Left ventricle myocardium superior (tissue), 1 donor: ENCODE measurements at regions not wholly inside any gene's neighbourhood (a gene's known extent, or its start where the extent isn't known, plus 50 kb on each side); places are given as distances from the start of the nearest gene placed in this dataset.
A peak's percentile ranks its signal among the peaks of the same experiment; 100 is the strongest.

Source experiments
- ATAC-seq: fragments of 200-7000 bp; cut with Tn5 transposase; one replicate; pipeline ENCODE4 v1.9.1; 2020; ENCODE audit warnings: mild to moderate bottlenecking, moderate library complexity
- DNase-seq: peaks from one replicate; pipeline ENCODE4 v3.0.0-alpha.2; 2020
- intact Hi-C: fragments of 100-400 bp; cut with micrococcal nuclease; formaldehyde crosslinking; loops from one replicate; pipeline ENCODE4 v1.11.0; 2022
- donor health status: DM: no; HTN: yes; CAD: no; lungs with severe emphysema.

- DNase-seq (no peak), ATAC-seq (no peak)
- intact Hi-C loops: no loop called here
Measured at GRCh38 chr6:156620331-156620730, 156.8 kb upstream of the ARID1B start.

GRCh38 chr6:156618600-156619205, 158.5 kb upstream of the ARID1B start:
- intact Hi-C loops: no loop called here
- ATAC-seq: no peak
- DNase-seq: no peak

GRCh38 chr6:156617941-156618340, 159.2 kb upstream of the ARID1B start:
- DNase-seq (no peak), ATAC-seq (no peak)
- intact Hi-C loops: no loop called here

DNA sequence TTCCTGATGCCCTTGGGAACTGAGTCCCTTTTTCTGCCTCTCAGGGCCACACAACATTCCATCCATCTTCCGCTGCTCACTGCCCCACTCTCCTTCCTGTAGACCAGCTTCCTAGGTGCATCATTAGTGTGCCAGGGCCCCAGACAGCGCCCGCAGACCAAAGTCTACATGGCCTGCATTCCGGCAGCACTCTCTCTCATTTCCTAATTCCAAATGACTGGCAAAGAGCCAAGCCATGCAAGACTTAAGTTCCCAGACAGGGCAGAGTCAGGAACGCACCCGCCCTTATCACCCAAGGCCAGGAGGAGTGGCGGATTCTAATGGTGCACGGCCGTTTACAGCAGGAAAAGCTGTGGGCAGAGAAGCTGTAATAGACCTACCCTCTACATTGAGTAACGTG, 159.8 kb upstream of the ARID1B start:
- ATAC-seq: no peak
- DNase-seq: no peak
- intact Hi-C loops: no loop called here

DNA sequence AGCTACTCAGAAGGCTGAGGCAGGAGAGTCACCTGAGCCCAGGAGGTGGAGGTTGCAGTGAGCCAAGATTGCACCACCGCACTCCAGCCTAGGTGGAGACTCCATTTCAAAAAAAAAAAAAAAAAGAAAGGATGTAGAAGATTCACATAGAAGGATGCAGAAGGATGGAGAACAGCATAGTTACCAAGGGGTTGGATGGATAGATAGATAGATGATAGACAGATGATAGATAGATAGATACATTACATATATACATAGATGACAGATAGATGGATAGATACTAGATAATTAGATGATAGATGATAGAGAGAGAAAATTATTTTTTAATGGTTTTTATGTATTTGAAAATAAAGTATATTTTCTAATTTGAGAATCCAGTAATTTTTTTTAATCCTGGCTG, 160.7 kb upstream of the ARID1B start:
- intact Hi-C loops: no loop called here
- DNase-seq: no peak
- no peak for ATAC-seq

GRCh38 chr6:156613996-156614395, 163.2 kb upstream of the ARID1B start:
- DNase-seq (no peak), ATAC-seq (no peak)
- intact Hi-C loops: no loop called here

- DNase-seq (no peak), ATAC-seq (no peak)
- intact Hi-C loops: no loop called here
Measured at GRCh38 chr6:156612361-156612760, 164.8 kb upstream of the ARID1B start.

DNA sequence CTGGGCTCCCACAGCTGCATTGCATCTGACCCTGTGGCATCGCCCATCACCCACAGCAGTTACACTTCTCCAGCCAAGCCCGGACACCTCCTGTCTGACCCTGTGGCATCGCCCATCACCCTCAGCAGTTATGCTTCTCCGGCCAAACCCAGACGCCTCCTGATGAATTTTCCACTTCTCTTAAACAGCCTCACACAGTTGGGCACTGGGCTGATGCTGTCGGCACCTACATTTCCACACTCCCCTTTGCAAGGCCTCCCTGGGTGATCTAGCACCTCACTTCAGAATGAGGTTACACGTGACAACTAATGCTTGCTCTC, 175.2 kb upstream of the ARID1B start:
- intact Hi-C loops: no loop called here
- ATAC-seq (no peak), DNase-seq (no peak)

DNA sequence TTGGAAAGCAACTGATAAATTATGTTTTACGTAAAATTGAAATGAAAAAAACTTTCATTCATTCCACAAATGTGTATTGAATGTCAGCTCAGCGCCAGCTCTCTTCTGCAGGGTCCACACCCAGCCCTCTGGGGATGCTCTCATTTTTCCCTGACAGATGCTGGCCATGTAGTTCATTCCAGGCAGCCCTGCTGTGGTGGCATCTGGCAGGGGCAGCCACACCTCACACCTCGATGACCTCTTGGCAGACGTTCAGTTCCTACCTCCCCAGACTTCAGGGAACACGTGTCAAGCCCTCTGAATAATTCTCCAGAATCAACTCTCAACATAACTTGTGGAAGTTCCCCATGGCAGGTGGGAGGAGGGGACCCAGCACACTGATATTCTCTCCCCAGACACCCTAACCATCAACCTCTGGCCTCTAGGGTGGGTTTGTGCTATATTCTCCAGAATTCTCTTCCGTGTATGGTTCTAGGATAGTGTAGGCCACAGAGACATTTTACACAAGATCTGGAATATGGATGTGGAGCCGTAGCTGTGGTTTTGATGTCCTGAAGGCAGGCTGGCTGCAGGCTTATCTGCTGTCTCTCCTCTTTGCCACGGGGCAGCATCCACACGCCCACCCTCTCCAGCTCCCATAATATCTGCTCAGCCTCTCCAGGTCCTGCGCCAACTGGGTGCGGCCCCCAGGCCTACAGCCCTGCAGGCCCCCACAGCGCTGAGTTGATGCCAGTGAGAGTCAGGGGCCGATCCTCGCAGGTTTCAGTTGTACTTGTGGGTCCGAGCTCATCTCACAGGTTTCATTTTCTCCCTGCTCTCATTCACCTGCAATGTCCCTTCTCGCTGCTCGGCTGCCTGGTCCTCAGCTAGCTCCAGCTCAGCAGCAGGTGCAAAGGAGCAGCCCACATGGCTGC, 175.8 kb upstream of the ARID1B start:
- DNase-seq (no peak), ATAC-seq (peak; percentile 35)
- intact Hi-C loops: no loop called here

DNA sequence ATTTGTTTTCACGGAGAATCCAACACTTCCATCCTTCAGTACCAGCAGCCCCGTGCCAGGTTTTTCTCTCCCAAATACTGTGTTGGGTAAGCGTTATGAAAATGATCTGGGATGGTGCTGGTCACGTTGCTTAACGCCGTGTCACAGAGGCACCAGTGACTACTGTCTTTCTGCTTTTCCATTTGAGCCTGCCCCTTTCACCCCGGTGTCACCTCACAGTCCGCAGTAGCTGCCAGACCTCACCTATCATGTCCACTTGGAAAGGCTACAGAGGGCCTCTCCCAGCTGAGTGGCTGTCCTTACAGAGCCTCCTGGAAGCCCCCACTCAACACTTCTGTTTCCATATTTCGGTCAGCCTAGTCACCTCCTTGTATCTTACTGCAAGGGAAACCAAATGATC, 176.5 kb upstream of the ARID1B start:
- no peak for DNase-seq
- intact Hi-C loops: no loop called here

DNA sequence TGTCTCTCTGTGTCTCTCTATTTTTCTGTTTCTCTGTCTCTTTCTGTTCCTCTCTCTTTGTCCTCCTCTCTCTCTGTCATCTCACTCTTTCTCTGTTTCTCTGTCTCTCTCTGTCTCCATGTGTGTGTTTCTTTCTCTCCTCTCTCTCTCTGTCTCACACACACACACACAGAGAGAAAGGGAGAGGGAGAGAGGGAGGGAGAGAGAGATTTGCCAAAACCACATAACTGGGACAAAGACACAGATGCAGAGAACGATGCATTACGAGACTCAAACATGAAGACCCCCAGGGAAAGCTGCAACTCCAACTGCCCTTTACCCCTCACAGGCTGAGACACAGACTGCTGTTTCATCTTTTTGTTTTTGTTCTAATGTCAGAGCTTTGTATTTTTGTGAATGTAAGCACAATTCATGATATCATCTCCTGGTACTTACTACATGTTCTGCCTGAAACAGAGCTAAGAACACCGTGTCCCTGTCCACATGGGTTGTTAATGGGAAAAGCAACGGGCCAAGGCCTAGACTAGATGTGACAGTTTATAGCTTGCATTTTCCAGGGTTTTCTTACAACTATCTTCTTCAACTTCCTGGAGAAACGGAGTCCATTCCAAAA, 177.1 kb upstream of the ARID1B start:
- DNase-seq: no peak
- intact Hi-C loops: no loop called here
- ATAC-seq: peak; percentile 96

More for the DNA sequence above, 176.5 kb upstream of the ARID1B start:
- ATAC-seq: peak; percentile 38

GRCh38 chr6:156599366-156599765, 177.8 kb upstream of the ARID1B start:
- ATAC-seq (no peak), DNase-seq (no peak)
- intact Hi-C loops: no loop called here

DNA sequence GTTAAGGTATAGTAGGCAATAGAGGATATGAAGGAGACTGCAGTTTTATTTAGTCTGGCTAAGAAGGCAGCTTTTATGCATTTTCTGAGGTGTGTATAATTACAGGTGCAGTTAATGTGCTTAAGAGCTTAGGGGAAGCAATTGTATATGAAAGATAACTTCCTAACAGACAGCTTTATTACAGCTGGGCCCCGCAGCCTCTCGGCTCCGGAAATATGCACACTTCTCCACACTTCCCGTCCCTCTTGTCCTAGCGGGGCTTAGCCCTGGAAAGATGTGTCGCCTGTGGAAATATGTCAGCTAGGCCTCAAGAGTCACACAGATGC, 178.4 kb upstream of the ARID1B start:
- DNase-seq: no peak
- ATAC-seq: no peak
- intact Hi-C loops: no loop called here

GRCh38 chr6:156598071-156598854, 178.9 kb upstream of the ARID1B start:
- ATAC-seq (no peak), DNase-seq (no peak)
- intact Hi-C loops: no loop called here

- intact Hi-C loops: no loop called here
- ATAC-seq (no peak), DNase-seq (no peak)
Measured at GRCh38 chr6:156597095-156597494, 180.1 kb upstream of the ARID1B start.

GRCh38 chr6:156595476-156595875, 181.7 kb upstream of the ARID1B start:
- ATAC-seq (no peak), DNase-seq (no peak)
- intact Hi-C loops: no loop called here

DNA sequence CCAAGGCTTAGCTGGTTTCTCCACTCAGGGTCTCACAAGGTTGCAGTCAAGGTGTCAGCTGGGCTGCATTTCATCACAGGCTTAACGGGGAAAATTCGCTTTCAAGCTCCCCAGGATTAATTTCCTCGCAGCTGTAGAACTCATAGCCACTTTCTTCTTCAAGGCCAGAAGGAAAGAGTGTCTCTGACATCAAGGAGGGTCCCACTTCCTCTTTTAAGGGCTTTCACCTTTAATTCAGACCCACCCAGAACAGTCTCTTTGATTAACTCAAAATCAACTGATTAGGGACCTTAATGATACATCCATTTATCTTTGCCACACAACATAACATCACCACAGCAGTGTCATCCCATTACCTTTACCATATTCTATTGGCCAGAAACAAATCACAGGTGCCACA, 183.3 kb upstream of the ARID1B start:
- DNase-seq (no peak), ATAC-seq (no peak)
- intact Hi-C loops: no loop called here

GRCh38 chr6:156593127-156593526, 184.1 kb upstream of the ARID1B start:
- intact Hi-C loops: no loop called here
- DNase-seq (no peak), ATAC-seq (no peak)

DNA sequence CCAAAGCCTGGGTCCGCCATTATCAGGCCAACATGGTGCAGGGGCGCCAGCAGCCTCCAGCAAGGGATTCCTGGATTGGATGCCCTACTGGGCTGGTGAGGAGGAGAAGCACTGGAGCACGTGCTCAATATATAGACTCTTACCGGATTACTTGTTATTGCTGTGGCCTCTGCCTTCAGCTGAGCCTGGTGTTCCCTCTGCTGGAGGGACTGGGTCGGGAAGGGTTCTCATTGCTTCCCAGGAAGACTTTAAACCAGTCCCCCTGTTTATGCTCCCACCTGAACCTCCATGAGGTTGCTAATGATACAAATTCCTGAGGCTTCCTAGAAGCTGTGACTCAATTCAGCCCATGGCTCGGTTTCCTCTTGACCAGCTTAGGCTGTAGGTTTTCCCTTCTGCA, 186.7 kb upstream of the ARID1B start:
- intact Hi-C loops: no loop called here
- no peak for DNase-seq
- no peak for ATAC-seq

- intact Hi-C loops: no loop called here
- ATAC-seq (no peak), DNase-seq (no peak)
Measured at GRCh38 chr6:156589281-156589680, 187.9 kb upstream of the ARID1B start.
